AG20443 (cell line): ENCODE measurements at regions not wholly inside any gene's neighbourhood (a gene's known extent, or its start where the extent isn't known, plus 50 kb on each side); places are given as distances from the start of the nearest gene placed in this dataset.
"Not testable (repeated sequence)": the region's sequence is repeated elsewhere in the genome, so short reads cannot be mapped to it uniquely, and the experiment has no call there.

Source experiments
- DNase-seq: peaks from one replicate; pipeline ENCODE4 v3.0.0; 2012; ENCODE audit warnings: low spot score, mixed read lengths

DNA sequence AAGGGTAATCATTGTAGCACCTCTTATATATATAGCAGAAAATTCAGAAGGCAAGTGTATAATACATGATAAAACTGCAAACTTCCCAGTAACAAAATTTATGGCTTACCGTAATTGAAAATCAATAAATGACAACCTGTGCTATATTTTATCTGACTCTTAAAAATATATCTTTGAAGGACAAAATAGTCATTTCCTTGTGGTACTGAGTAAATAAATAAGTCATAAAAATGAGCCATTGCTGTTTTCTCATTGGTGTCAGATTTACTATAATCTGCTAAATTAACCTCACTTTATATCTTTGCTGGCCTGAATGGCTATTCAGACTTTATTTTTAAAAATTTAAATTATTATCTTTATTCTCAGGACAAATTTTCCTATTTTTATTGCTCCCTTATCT lies 1319.1 kb upstream of the SPRY2 start:
- DNase-seq = no peak

GRCh38 chr13:81658598-81659370 lies 1317.9 kb upstream of the SPRY2 start:
- DNase-seq = no peak

DNA sequence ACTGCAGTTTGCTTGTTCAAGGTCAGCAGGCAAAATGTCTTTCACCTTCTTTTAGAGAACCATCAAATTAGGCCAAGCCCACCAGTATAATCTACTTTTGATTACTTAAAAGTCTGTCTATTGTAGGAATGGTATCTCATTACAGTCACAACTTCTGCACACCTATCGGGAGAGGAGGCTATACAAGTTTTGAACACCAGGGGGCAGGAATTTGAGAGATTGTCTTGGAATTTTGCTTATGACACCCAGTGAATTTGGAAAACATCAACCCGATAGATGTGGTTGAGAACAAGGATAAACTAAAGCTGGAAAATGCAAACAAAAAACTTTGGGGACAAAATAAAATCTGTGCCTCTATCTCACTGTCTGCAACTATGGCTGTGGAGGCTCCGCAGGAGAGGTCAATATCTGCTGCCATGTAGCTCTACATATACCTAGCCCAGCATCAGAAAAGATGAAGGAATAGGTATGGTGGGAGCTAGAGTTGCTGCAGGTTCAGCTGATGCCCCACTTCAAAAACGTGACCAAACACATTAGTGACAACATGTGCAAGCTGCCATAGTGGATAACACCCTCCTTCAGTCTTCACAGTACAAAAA lies 1299.2 kb upstream of the SPRY2 start:
- DNase-seq = no peak

DNA sequence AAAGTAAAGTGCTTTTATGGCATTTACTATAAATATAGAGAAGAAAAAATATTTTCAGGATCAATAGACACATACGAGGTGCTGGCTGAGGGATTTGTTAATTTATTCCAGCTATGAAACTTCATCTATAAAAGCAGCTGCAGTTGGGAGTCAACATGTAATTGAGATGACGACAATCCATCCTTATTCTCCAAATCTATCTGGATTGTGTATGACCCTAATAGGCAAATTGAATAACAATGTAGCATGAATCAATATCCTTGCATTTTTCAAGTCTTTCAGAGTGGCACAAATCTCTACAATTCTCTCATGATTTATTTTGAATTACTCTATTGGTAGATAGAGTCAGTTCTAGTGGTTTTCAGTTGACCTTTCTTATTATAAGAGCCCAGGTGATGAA lies 1296.5 kb upstream of the SPRY2 start:
- no peak for DNase-seq

DNA sequence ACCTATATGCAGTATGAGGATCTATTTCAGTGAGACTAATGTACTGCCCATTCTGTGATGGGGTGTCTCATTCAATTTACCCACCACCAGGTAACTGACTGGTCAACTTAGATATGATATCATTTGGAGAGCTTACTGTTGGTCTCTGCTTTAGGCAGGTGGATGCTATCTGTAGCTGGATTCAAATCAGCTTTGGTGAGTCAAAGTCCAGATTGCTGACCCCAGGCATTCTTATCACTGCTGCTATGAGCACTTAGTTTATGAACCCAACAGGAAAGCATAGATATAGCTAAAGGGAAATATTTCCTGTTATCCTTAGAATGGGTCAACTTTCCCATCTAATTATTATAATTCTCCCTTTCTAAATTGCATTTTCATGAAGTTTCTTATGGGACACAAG lies 1295.2 kb upstream of the SPRY2 start:
- no peak for DNase-seq

GRCh38 chr13:81615031-81615430 lies 1274.1 kb upstream of the SPRY2 start:
- DNase-seq = no peak

DNA sequence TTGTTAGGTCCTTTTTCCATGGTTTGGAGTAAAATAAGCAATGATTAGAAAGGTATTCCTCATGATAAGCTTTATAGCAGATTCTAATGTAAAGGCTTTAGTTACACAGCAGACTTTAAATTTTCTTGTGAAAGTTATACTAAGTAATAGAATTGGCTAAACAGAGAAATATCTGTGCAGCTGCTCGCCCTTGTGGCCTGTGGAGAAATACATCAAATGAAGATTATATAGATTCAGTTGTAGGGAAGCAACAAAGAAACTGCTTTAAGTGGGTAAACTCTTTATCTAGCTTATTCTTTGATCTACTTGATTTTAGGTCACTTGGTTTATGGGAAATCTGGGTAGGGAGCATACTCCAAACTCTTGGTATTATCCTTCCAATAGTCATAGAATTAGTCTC lies 1269.7 kb upstream of the SPRY2 start:
- DNase-seq = no peak

DNA sequence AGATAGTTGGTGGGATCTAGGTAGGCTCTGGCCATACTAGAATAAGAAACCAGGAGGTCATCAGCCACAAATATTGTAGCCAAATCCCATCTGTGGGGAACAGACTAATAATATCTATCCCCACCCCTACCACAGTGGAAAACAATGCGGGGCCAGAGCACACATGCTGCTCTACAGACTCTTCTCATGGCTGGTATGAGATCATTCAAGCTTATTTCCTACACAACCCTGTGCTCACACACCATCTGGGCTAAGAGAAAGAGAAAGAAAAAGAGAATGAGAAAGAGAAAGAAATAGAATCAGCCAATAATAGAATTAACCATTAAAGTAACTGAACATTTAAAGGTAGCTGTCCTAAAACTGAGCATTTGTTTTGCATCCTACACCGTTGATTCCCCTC lies 1268.4 kb upstream of the SPRY2 start:
- no peak for DNase-seq

DNA sequence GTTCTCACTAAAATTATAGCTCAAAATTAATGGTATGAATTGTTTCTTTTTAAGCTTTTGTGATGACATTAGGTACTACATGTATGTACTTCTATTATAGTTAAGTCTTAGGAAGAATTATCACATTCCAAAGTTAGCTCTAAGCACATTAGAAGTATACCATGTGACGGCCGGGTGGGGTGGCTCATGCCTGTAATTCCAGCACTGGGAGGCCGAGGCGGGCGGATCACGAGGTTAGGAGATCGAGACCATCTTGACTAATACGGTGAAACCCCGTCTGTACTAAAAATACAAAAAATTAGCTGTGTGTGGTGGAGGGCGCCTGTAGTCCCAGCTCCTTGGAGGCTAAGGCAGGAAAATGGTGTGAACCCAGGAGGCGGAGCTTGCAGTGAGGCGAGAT lies 1265.1 kb upstream of the SPRY2 start:
- DNase-seq = no peak

DNA sequence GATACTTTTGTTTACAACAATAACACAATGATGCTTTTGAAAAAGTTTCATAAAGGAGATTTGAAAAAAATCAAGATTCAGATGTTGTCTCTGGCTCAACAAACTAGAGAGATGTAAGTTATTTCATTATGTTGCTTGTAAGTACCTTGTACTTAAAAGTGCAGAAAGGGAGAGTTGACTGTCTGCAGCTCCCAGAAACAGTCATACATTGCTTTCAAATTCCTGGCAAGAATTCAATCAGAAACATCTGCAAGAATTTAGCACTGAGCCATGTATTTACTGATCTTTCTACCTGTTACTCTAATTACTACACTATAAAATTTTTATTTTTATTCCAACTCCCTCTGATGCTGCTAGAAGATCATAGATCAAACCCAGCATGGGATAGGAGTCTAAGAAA lies 1261.3 kb upstream of the SPRY2 start:
- no peak for DNase-seq

DNA sequence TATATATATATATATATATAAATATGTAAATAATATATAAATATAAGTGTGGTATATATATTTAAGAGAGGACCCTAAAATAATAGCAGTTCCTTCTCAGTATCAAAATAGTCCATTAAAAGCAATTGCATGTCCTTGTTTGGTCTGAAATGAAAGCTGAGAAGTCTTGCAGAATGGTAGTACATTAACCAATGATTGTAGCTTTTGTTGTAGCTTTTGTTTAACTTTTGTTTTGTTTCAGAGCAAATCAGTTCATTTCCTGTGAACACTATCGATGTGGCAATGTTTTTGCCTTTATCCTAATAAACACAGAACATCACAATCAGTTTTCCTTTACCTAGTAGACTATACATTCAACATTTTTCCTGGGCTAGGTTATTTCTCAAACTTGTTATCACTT lies 1256.2 kb upstream of the SPRY2 start:
- no peak for DNase-seq

GRCh38 chr13:81596224-81596753 lies 1255.4 kb upstream of the SPRY2 start:
- no peak for DNase-seq

GRCh38 chr13:81591528-81592220 lies 1250.7 kb upstream of the SPRY2 start:
- no peak for DNase-seq

GRCh38 chr13:81582381-81582780 lies 1241.5 kb upstream of the SPRY2 start:
- DNase-seq = no peak

DNA sequence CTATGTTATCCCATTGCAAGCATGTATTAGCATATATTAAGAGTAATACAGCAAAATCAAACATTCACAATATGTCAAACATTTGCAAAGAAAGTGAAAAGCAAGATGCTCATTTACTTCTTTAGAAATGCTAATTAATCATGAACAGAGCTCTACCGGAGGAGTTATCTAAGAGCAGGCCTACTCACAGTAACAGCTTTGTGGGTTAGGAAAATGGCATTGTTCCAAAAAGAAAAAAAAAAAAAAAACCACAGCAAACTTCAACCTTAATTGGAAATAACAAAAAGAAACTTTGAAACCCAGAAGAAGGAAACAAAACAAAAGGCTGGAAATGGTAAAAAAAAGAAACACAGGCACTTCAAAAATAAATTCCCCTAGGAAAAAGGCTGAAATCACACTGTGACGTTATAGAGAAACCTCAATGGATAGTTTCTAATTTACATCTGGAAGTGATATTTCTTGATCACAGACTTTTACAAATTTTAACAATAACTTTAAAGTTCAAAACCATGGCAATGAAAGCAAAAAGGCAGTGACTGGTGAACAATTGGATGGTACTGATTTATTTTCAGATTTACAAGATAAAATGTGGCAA lies 1236.8 kb upstream of the SPRY2 start:
- no peak for DNase-seq

GRCh38 chr13:81568824-81569223 lies 1227.9 kb upstream of the SPRY2 start:
- DNase-seq = no peak

GRCh38 chr13:81565849-81566248 lies 1224.9 kb upstream of the SPRY2 start:
- no peak for DNase-seq

- DNase-seq = no peak
Observed at GRCh38 chr13:81563091-81563490, 1222.2 kb upstream of the SPRY2 start.

GRCh38 chr13:81562598-81562997 lies 1221.7 kb upstream of the SPRY2 start:
- DNase-seq = no peak

GRCh38 chr13:81551036-81551435 lies 1210.1 kb upstream of the SPRY2 start:
- DNase-seq = no peak

- DNase-seq = not testable (repeated sequence)
Observed at GRCh38 chr13:81546294-81546693, 1205.4 kb upstream of the SPRY2 start.

- no peak for DNase-seq
Observed at GRCh38 chr13:81540777-81541176, 1199.9 kb upstream of the SPRY2 start.
